ENCODE measurements at regions not wholly inside any gene's neighbourhood (a gene's known extent, or its start where the extent isn't known, plus 50 kb on each side); places are given as distances from the start of the nearest gene placed in this dataset.

GRCh38 chr15:96176831-96177230 lies 153.7 kb upstream of the NR2F2 start:
- TF ChIP-seq EZH2 (IDR thresholded peaks at IDR 0.05; ENCODE audit: low read length, missing control alignments) (no peak), CTCF (conservative IDR thresholded peaks at IDR 0.05 in 1 of 2, IDR thresholded peaks at IDR 0.05 in 1 of 2; ENCODE audit: low read depth in 1 of 2, low read length in 2 of 2) (no peak)

Measured in fibroblast of lung (primary cell).